AG09309 (cell line): ENCODE measurements at regions not wholly inside any gene's neighbourhood (a gene's known extent, or its start where the extent isn't known, plus 50 kb on each side); places are given as distances from the start of the nearest gene placed in this dataset.

Experiments
- DNase-seq: peaks from one replicate; pipeline ENCODE4 v3.0.0-alpha.2; 2010; ENCODE audit warnings: low read depth
- H3K4me3 ChIP-seq: 2 replicates; pipeline ENCODE4 v1.5.1; 2011; ENCODE audit warnings: mild to moderate bottlenecking, low read depth, low read length, moderate library complexity; ENCODE audit not compliant: control insufficient read depth
- TF ChIP-seq, protein P1 (sequence below): IDR thresholded peaks from 2 replicates; pipeline ENCODE4 v1.5.1; 2011; ENCODE audit warnings: mild to moderate bottlenecking, low read depth, low read length, inconsistent platforms; ENCODE audit not compliant: insufficient read depth, control insufficient read depth; ENCODE audit errors: missing control alignments

GRCh38 chr16:54340531-54340930, 53.9 kb upstream of the IRX3 start:
- DNase-seq: no peak
- H3K4me3 ChIP-seq: no peak overlapping the region
- TF ChIP-seq, protein P1, sequence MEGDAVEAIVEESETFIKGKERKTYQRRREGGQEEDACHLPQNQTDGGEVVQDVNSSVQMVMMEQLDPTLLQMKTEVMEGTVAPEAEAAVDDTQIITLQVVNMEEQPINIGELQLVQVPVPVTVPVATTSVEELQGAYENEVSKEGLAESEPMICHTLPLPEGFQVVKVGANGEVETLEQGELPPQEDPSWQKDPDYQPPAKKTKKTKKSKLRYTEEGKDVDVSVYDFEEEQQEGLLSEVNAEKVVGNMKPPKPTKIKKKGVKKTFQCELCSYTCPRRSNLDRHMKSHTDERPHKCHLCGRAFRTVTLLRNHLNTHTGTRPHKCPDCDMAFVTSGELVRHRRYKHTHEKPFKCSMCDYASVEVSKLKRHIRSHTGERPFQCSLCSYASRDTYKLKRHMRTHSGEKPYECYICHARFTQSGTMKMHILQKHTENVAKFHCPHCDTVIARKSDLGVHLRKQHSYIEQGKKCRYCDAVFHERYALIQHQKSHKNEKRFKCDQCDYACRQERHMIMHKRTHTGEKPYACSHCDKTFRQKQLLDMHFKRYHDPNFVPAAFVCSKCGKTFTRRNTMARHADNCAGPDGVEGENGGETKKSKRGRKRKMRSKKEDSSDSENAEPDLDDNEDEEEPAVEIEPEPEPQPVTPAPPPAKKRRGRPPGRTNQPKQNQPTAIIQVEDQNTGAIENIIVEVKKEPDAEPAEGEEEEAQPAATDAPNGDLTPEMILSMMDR: no peak

GRCh38 chr16:54336631-54337204, 50.1 kb upstream of the IRX3 start:
- DNase-seq: no peak
- no peak overlapping the region for H3K4me3 ChIP-seq
- TF ChIP-seq, protein P1: no peak
